GM19372 (cell line): ENCODE measurements at regions not wholly inside any gene's neighbourhood (a gene's known extent, or its start where the extent isn't known, plus 50 kb on each side); places are given as distances from the start of the nearest gene placed in this dataset.
"Not testable (repeated sequence)": the region's sequence is repeated elsewhere in the genome, so short reads cannot be mapped to it uniquely, and the experiment has no call there.

Experiments used
- ATAC-seq: cut with Tn5 transposase; IDR thresholded peaks from one replicate; pipeline ENCODE4 v1.9.1; 2021; ENCODE audit warnings: mild to moderate bottlenecking, low read depth, moderate library complexity; ENCODE audit not compliant: unreplicated experiment

DNA sequence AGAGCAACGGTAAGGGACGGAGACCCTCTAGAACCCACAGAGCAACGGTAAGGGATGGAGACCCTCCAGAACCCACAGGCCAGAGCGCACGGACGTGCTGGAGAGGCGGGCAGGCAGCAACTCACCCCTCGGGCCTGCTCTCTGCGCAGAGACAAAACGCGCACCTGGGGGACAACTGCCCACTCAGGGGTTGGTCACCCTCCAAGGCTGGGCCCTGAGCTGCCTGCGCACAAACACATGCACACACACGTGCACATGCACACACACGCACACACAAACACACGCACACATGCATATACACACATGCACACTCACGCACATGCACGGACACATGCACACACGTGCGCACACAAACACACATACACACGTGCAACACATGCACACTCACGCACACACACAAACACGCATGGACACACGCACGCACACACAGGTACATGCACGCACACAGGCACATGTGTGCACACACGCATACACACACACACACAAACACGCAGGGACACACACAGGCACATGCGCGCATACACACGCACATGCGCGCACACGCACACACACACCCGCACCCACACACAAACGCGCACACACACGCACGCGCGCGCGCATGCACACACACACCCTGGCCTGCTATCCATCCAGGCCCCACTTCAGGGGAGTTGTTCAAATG, 88.3 kb downstream of the NCOR2 start:
- ATAC-seq, result no peak

GRCh38 chr12:124478416-124478815, 89.0 kb downstream of the NCOR2 start:
- no peak for ATAC-seq

- ATAC-seq, result no peak
Observed at GRCh38 chr12:124477107-124477915, 90.1 kb downstream of the NCOR2 start.

DNA sequence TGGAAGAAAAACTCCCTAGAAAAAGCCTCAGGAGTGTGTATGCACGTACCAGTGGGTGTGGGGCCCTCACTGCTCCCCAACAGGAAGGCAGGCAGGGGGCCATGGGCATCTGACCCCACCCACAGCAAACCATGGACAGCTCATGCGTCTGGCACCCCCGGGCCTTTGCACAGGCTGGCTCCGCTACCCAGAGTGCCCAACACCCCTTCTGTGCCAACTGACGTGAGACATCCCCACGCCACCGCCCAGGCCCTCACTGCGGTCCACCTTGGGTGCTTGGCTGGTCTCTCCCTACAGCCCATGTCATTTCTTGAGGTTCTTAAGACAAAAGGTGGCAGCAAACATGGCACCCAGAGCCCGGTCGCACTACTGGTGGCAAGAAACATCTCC, 91.4 kb downstream of the NCOR2 start:
- ATAC-seq, result no peak

DNA sequence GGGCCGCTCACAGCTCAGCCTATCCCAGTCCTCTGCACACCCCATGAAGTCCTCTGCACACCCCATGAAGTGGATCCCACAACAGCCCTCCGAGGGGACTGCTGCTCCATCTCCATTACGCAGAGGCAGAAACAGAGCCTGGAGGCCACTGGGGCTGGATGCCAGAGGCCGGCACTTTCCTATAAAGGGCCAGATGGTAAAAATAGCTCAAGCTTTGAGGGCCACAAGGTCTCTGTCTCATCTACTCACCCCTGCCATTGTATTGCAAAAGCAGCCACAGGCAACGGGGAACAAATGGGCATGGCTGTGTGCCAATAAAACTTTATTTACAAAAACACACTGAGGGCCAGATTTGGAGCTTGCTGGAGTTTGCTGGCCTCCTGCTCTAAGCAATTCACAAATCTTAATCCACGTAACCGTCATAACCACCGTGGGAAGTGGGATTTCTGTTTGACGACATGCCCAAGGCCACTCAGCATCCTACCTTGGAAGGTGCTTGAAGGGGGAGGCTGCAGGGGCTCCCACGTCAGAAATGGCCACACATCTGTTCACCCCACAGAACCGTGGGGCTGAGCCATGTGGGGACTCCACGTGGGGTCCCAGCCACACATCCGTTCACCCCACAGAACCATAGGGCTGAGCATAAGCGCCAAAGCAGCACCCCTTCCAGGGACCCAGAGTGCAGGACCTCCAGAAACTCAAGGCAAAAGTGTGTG, 92.0 kb downstream of the NCOR2 start:
- ATAC-seq, result no peak

GRCh38 chr12:124474709-124475108, 92.7 kb downstream of the NCOR2 start:
- ATAC-seq, result no peak

DNA sequence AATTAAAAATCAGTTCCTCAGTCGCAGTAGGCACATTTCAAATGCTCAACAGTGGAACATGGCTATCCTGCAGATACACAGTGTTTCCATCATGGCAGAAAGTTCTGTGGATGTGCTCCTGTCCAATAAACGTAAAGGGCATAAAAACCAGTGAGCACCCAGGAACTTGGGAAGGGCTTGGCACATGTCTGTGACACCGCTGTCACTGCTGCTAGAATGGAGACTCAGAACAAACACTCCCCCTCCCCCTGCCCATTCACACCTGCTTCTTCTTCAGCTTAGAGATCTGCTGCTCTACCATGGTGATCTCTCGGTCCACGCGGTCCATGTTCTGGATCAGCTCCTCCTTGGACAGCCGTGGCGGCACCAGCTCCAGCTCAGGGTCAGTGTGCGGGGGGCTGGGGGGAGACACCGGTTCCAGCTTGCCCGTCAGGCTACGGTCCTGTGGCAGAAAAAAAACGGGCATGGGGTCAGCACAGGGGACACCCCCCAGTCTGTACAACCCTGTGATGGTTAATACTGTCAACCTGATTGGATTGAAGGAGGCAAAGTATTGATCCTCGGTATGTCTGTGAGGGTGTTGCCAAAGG, 94.6 kb downstream of the NCOR2 start:
- ATAC-seq, result no peak

- no peak for ATAC-seq
Observed at GRCh38 chr12:124471828-124472227, 95.6 kb downstream of the NCOR2 start.

- ATAC-seq, result no peak
Observed at GRCh38 chr12:124470806-124471205, 96.6 kb downstream of the NCOR2 start.

DNA sequence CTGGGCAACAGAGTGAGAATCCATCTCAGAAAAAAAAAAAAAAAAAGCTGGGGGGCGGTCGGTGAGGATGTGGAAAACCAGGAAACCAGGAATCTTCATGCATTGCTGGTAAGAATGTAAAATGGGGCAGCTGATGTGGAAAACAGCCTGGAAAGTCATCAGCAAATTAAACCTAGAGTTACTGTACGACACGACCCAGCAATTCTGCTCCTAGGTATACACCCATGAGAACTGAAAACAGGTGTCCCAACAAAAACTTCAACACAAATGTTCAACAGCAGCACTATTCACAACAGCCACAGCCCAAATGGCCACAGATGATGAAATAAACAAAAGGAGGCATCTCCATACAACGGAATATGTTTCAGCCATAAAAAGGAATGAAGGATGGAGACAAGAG, 97.3 kb downstream of the NCOR2 start:
- ATAC-seq, result no peak

GRCh38 chr12:124469193-124469888, 98.1 kb downstream of the NCOR2 start:
- ATAC-seq, result no peak

DNA sequence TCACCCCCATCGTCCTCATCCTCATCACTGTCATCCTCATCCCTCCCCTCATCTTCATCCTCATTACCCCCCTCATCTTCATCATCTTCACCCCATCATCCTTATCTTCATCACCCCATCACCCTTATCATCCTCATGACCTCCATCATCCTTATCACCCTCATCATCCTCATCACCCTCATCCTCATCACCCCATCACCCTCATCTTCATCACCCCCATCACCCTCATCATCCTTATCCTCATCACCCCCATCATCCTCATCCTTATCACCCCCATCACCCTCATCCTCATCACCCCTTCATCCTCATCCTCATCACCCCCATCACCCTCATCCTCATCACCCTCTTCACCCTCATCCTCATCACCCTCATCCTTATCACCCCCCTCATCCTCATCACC, 99.9 kb downstream of the NCOR2 start:
- not testable (repeated sequence) for ATAC-seq

GRCh38 chr12:124466216-124467128, 100.9 kb downstream of the NCOR2 start:
- ATAC-seq, result peak; percentile 92

- no peak for ATAC-seq
Observed at GRCh38 chr12:124465473-124465872, 101.9 kb downstream of the NCOR2 start.

DNA sequence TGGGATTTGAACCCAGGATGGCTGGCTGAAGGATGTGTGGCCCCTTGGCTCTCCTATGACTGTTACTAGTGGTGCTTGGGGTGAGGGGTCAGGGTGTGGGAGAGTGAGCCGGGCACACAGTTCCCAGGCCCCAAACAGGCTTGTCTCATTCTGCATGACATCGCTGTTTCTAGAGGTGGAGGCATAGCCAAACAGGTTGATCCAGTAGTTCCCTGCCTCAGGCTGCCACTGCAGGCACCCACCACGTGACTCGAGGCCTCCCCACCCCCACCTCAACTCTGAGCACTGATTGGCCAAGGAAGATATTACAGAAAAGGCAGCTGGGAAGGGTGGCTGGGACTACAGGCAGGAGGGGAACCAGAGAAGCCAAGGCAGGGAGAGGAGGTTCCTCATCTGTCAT, 102.6 kb downstream of the NCOR2 start:
- no peak for ATAC-seq

- ATAC-seq, result no peak
Observed at GRCh38 chr12:124464062-124464461, 103.3 kb downstream of the NCOR2 start.

- no peak for ATAC-seq
Observed at GRCh38 chr12:124463341-124463921, 104.0 kb downstream of the NCOR2 start.

DNA sequence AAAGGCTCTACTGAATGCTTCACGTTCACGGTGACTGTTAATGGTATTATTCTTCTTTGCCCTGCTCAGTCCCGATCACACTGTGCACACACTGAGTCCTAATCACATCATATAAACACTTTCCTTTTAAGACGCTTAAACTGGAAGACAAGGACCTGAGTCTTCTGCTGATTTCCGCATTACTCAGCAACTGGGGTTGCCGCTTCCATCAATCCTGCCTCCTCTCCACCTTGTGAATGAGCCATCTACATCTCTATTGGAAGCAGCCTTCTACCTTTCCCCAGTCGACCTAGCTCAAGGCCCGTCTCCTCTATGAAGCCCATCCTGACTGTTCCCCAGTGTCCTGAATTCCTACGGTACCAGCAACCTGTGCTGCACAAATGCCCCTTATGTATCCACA, 104.7 kb downstream of the NCOR2 start:
- no peak for ATAC-seq
